H9 (cell line): ENCODE measurements at regions not wholly inside any gene's neighbourhood (a gene's known extent, or its start where the extent isn't known, plus 50 kb on each side); places are given as distances from the start of the nearest gene placed in this dataset.

Experiments
- DNase-seq: peaks from one replicate; pipeline ENCODE4 v3.0.0-alpha.2; 2017
- H2AFZ ChIP-seq: one replicate; pipeline ENCODE4 v1.6.1; 2013; ENCODE audit warnings: mild to moderate bottlenecking, low read length, control low read depth, moderate library complexity
- H2AK5ac ChIP-seq: 2 replicates; pipeline ENCODE4 v1.6.1; 2013; ENCODE audit warnings: low read length, control low read depth, mixed read lengths; ENCODE audit not compliant: insufficient read length
- H2BK120ac ChIP-seq: one replicate; pipeline ENCODE4 v1.6.1; 2013; ENCODE audit warnings: low read depth, mild to moderate bottlenecking, low read length, control low read depth, inconsistent platforms; ENCODE audit not compliant: poor library complexity, severe bottlenecking
- H2BK12ac ChIP-seq: 2 replicates; pipeline ENCODE4 v1.6.1; 2013; ENCODE audit warnings: low read length, control low read depth, mixed read lengths, low read depth; ENCODE audit not compliant: insufficient read length
- H2BK15ac ChIP-seq: 2 replicates; pipeline ENCODE4 v1.6.1; 2013; ENCODE audit warnings: low read depth, low read length, control low read depth
- H2BK20ac ChIP-seq: one replicate; pipeline ENCODE4 v1.6.1; 2013; ENCODE audit warnings: low read depth, mild to moderate bottlenecking, low read length, control low read depth, inconsistent platforms; ENCODE audit not compliant: poor library complexity, severe bottlenecking
- H2BK5ac ChIP-seq: 2 replicates; pipeline ENCODE4 v1.6.1; 2013; ENCODE audit warnings: low read length, control low read depth, mixed read lengths; ENCODE audit not compliant: insufficient read length
- H3K14ac ChIP-seq: 2 replicates; pipeline ENCODE4 v1.6.1; 2013; ENCODE audit warnings: low read length, control low read depth; ENCODE audit not compliant: insufficient read depth
- H3K18ac ChIP-seq: 2 replicates; pipeline ENCODE4 v1.6.1; 2013; ENCODE audit warnings: low read depth, mild to moderate bottlenecking, mixed read lengths, low read length, control low read depth; ENCODE audit not compliant: insufficient read length
- H3K23ac ChIP-seq: 2 replicates; pipeline ENCODE4 v1.6.1; 2013; ENCODE audit warnings: low read length, control low read depth, mixed read lengths, low read depth; ENCODE audit not compliant: insufficient read length
- H3K23me2 ChIP-seq: 2 replicates; pipeline ENCODE4 v1.6.1; 2013; ENCODE audit warnings: low read depth, mild to moderate bottlenecking, mixed read lengths, low read length, control low read depth; ENCODE audit not compliant: insufficient read length, poor library complexity, severe bottlenecking
- H3K27ac ChIP-seq: 2 replicates; pipeline ENCODE4 v1.5.1; 2013; ENCODE audit warnings: low read length, control low read depth, mixed read lengths, low read depth; ENCODE audit not compliant: insufficient read length
- H3K27me3 ChIP-seq: 2 replicates; pipeline ENCODE4 v1.6.1; 2013; ENCODE audit warnings: low read length, control low read depth, inconsistent platforms; ENCODE audit not compliant: insufficient read depth
- H3K4ac ChIP-seq: 2 replicates; pipeline ENCODE4 v1.6.1; 2013; ENCODE audit warnings: low read depth, mild to moderate bottlenecking, control low read depth, inconsistent platforms, low read length, moderate library complexity
- H3K4me1 ChIP-seq: 2 replicates; pipeline ENCODE4 v1.6.1; 2013; ENCODE audit warnings: low read length, control low read depth, inconsistent platforms; ENCODE audit not compliant: insufficient read depth
- H3K4me2 ChIP-seq: 2 replicates; pipeline ENCODE4 v1.6.1; 2013; ENCODE audit warnings: low read length, control low read depth, mixed read lengths; ENCODE audit not compliant: insufficient read length, insufficient read depth
- H3K56ac ChIP-seq: 2 replicates; pipeline ENCODE4 v1.6.1; 2013; ENCODE audit warnings: low read depth, mild to moderate bottlenecking, mixed read lengths, low read length, control low read depth; ENCODE audit not compliant: insufficient read length
- H3K79me1 ChIP-seq: 2 replicates; pipeline ENCODE4 v1.6.1; 2013; ENCODE audit warnings: low read depth, mild to moderate bottlenecking, moderate library complexity, low read length, control low read depth, inconsistent platforms; ENCODE audit not compliant: insufficient read depth, poor library complexity, severe bottlenecking
- H3K79me2 ChIP-seq: 2 replicates; pipeline ENCODE4 v1.6.1; 2013; ENCODE audit warnings: low read length, control low read depth, inconsistent platforms; ENCODE audit not compliant: insufficient read depth
- H3K9ac ChIP-seq: 2 replicates; pipeline ENCODE4 v1.6.1; 2013; ENCODE audit warnings: low read length, control low read depth, mixed read lengths; ENCODE audit not compliant: insufficient read length; ENCODE audit errors: extremely low read depth
- H3K9me3 ChIP-seq: one replicate; pipeline ENCODE4 v1.6.1; 2013; ENCODE audit warnings: low read depth, low read length, inconsistent platforms; ENCODE audit not compliant: control insufficient read depth
- H3T11ph ChIP-seq: one replicate; pipeline ENCODE4 v1.6.1; 2013; ENCODE audit warnings: mild to moderate bottlenecking, low read length, control low read depth, inconsistent platforms
- H4K20me1 ChIP-seq: one replicate; pipeline ENCODE4 v1.6.1; 2013; ENCODE audit not compliant: control insufficient read depth, insufficient read length, insufficient read depth
- H4K5ac ChIP-seq: 2 replicates; pipeline ENCODE4 v1.6.1; 2013; ENCODE audit warnings: low read depth, mild to moderate bottlenecking, mixed read lengths, low read length, control low read depth; ENCODE audit not compliant: insufficient read length
- H4K8ac ChIP-seq: replicated peaks from 2 replicates; pipeline ENCODE4 v1.6.1; 2013; ENCODE audit warnings: low read length, control low read depth, mixed read lengths, low read depth; ENCODE audit not compliant: insufficient read length
- H4K91ac ChIP-seq: 2 replicates; pipeline ENCODE4 v1.6.1; 2013; ENCODE audit warnings: low read depth, mild to moderate bottlenecking, moderate library complexity, mixed read lengths, low read length, control low read depth; ENCODE audit not compliant: insufficient read length
- H3K27ac Mint-ChIP-seq, 3 experiments: 2 replicates in 2 of 3; 3 replicates in 1 of 3; pipeline ENCODE4 v1.8.0; 2020 to 2021; ENCODE audit warnings: mixed read lengths in 3 of 3, mild to moderate bottlenecking in 1 of 3, moderate library complexity in 1 of 3
- H3K27me3 Mint-ChIP-seq: 2 replicates; pipeline ENCODE4 v1.8.0; 2021; ENCODE audit warnings: low read depth, mild to moderate bottlenecking, moderate library complexity, mixed read lengths
- H3K36me3 Mint-ChIP-seq, 3 experiments: 2 replicates in 2 of 3; 3 replicates in 1 of 3; pipeline ENCODE4 v1.8.0; 2020 to 2021; ENCODE audit warnings: low read depth in 3 of 3, mixed read lengths in 3 of 3; ENCODE audit not compliant: insufficient read depth in 1 of 3
- H3K4me1 Mint-ChIP-seq, 2 experiments: 2 replicates each; pipeline ENCODE4 v1.8.0; 2020; ENCODE audit warnings: mixed read lengths in 2 of 2
- H3K4me3 Mint-ChIP-seq, 2 experiments: 2 replicates in 1 of 2; 3 replicates in 1 of 2; pipeline ENCODE4 v1.8.0; 2020 to 2021; ENCODE audit warnings: mild to moderate bottlenecking in 2 of 2, mixed read lengths in 2 of 2, moderate library complexity in 1 of 2
- H3K9me3 Mint-ChIP-seq, 2 experiments: 2 replicates in 1 of 2; 3 replicates in 1 of 2; pipeline ENCODE4 v1.8.0; 2020; ENCODE audit warnings: mild to moderate bottlenecking in 2 of 2, mixed read lengths in 2 of 2, moderate library complexity in 1 of 2
- WGBS: extraction: QIAGEN DNeasy Blood & Tissue Kit; methylation state at CpG from one replicate; pipeline ENCODE4 v1.1.7; 2013; ENCODE audit warnings: missing lambda C conversion rate, low lambda C conversion rate, mixed read lengths; ENCODE audit not compliant: insufficient read length; ENCODE audit errors: extremely low coverage; 5-methylcytosine and 5-hydroxymethylcytosine counted together
- TF ChIP-seq, protein P1 (sequence below): fragments of 200-600 bp; sonication (generic); conservative IDR thresholded peaks from 3 replicates; pipeline ENCODE4 v1.8.0; 2021; ENCODE audit warnings: antibody characterized with exemption, mild to moderate bottlenecking

- Mint-ChIP-seq H3K27ac (no peak overlapping the region), H3K4me3 (no peak overlapping the region), H3K4me1 (peaks cover 0 to 6% of the 10 kb centered on the region in 2 experiments; a peak in 2 of 4 replicates), H3K36me3 (peaks cover 0 to 2% (median 0%) of the 10 kb centered on the region in 3 experiments; a peak in 1 of 7 replicates), H3K27me3 (peaks cover 41% of the 10 kb centered on the region), H3K9me3 (peaks cover 0 to 6% of the 10 kb centered on the region in 2 experiments; a peak in 2 of 5 replicates)
- Histone ChIP-seq H4K5ac (no peak overlapping the region), H3K4me1 (no peaks in the 10 kb centered on the region), H3K14ac (no peak overlapping the region), H3K79me2 (no peaks in the 10 kb centered on the region), H3K23me2 (no peaks in the 10 kb centered on the region), H2BK5ac (no peak overlapping the region), H3K23ac (no peak overlapping the region), H2AK5ac (no peak overlapping the region), H4K91ac (no peak overlapping the region), H3K56ac (no peak overlapping the region), H2BK20ac (no peak overlapping the region), H2BK120ac (no peak overlapping the region), H3K4ac (no peak overlapping the region), H4K8ac (no peak overlapping the region), H2BK15ac (no peak overlapping the region), H3T11ph (no peak overlapping the region), H3K9ac (no peak overlapping the region), H3K79me1 (no peaks in the 10 kb centered on the region), H3K27ac (no peak overlapping the region), H3K4me2 (no peak overlapping the region), H2AFZ (no peak overlapping the region), H3K27me3 (no peaks in the 10 kb centered on the region), H3K9me3 (no peaks in the 10 kb centered on the region), H2BK12ac (no peak overlapping the region), H4K20me1 (no peaks in the 10 kb centered on the region), H3K18ac (no peak overlapping the region)
- TF ChIP-seq, protein P1, sequence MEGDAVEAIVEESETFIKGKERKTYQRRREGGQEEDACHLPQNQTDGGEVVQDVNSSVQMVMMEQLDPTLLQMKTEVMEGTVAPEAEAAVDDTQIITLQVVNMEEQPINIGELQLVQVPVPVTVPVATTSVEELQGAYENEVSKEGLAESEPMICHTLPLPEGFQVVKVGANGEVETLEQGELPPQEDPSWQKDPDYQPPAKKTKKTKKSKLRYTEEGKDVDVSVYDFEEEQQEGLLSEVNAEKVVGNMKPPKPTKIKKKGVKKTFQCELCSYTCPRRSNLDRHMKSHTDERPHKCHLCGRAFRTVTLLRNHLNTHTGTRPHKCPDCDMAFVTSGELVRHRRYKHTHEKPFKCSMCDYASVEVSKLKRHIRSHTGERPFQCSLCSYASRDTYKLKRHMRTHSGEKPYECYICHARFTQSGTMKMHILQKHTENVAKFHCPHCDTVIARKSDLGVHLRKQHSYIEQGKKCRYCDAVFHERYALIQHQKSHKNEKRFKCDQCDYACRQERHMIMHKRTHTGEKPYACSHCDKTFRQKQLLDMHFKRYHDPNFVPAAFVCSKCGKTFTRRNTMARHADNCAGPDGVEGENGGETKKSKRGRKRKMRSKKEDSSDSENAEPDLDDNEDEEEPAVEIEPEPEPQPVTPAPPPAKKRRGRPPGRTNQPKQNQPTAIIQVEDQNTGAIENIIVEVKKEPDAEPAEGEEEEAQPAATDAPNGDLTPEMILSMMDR: no peak
- no peak for DNase-seq
- WGBS: no CpG with 5 or more reads among the region's 6 CpGs
Measured at GRCh38 chr14:87179936-87180335, 813.0 kb downstream of the GALC start.
